AG10803 (cell line): ENCODE measurements at regions not wholly inside any gene's neighbourhood (a gene's known extent, or its start where the extent isn't known, plus 50 kb on each side); places are given as distances from the start of the nearest gene placed in this dataset.

Experiments used
- DNase-seq: peaks from one replicate; pipeline ENCODE4 v3.0.0; 2010; ENCODE audit warnings: low read depth
- H3K4me3 ChIP-seq: 2 replicates; pipeline ENCODE4 v1.5.1; 2011; ENCODE audit warnings: mild to moderate bottlenecking, low read length, control low read depth
- TF ChIP-seq, protein P1 (sequence below): conservative IDR thresholded peaks from 2 replicates; pipeline ENCODE4 v1.5.1; 2011; ENCODE audit warnings: mild to moderate bottlenecking, low read length, control low read depth, inconsistent platforms

DNA sequence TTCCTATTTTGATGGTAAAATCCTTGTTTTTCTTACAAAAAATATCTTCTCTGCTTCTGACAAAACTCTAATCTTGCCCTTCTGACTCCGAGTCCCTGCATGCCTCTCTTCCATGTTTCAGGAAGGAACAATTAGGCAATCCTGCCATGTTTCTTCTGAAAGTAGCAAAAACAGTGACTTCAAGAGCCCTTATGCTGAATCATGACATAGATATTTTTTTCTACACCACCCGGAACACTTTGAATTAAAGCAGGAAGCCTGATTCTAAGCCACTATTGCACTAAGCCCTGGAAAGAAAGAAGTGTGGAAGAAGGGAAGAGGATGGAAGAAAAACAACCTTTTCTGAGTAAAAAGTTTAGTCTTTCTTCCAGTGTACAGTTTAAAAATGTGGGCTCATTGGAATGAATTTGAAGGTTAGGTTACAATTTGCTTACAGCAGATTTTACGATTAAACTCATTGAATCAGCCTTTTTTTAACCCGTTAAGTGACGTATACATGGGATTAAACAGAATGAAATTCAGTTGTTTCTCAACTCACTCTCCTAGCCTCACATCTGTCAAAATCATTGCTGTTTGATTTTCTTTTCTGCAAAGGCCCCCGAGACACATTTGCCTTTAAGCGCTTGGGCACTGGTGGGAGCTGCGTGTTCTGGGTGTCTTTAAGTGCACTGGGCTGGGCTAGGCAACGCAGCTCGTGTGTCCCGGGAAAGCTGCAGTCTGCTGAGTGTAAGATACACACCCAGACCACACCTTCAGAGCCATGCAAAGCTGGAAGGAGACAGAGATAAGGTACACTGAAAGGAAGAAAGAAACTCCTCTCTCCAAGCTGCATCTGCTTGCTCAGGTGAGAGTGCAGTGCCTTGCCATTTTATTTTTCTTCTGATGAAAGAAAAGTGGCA is 159.4 kb upstream of the CITED2 start:
- TF ChIP-seq, protein P1, sequence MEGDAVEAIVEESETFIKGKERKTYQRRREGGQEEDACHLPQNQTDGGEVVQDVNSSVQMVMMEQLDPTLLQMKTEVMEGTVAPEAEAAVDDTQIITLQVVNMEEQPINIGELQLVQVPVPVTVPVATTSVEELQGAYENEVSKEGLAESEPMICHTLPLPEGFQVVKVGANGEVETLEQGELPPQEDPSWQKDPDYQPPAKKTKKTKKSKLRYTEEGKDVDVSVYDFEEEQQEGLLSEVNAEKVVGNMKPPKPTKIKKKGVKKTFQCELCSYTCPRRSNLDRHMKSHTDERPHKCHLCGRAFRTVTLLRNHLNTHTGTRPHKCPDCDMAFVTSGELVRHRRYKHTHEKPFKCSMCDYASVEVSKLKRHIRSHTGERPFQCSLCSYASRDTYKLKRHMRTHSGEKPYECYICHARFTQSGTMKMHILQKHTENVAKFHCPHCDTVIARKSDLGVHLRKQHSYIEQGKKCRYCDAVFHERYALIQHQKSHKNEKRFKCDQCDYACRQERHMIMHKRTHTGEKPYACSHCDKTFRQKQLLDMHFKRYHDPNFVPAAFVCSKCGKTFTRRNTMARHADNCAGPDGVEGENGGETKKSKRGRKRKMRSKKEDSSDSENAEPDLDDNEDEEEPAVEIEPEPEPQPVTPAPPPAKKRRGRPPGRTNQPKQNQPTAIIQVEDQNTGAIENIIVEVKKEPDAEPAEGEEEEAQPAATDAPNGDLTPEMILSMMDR, result no peak
- no peak overlapping the region for H3K4me3 ChIP-seq
- DNase-seq, result peak; percentile 95

DNA sequence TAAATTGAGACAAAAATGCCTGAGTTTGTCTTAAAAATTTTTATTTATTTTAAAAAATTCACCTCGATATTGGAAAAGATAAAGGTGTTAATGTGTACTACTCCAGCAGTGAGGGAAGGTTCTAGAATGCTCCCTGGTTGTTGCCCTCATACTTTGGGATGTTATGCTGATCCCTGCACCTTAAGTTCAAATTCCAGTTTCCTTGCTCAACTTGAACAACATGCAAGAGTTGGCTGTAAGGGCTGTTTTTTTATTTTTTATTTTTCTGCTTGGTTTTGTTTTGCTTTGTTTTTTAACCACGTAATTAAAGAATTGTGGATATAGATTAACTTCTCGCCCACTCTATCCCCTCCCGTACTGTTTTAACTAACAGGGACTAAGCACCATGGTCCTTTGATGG is 158.7 kb upstream of the CITED2 start:
- TF ChIP-seq, protein P1, result no peak
- DNase-seq, result peak; percentile 52
- H3K4me3 ChIP-seq, result no peak overlapping the region

- peak; percentile 44 for DNase-seq
- TF ChIP-seq, protein P1, result no peak
- H3K4me3 ChIP-seq, result no peak overlapping the region
Observed at GRCh38 chr6:139531148-139532115, 157.0 kb upstream of the CITED2 start.

GRCh38 chr6:139530561-139530960 is 156.1 kb upstream of the CITED2 start:
- no peak for DNase-seq
- no peak overlapping the region for H3K4me3 ChIP-seq
- TF ChIP-seq, protein P1, result no peak

DNA sequence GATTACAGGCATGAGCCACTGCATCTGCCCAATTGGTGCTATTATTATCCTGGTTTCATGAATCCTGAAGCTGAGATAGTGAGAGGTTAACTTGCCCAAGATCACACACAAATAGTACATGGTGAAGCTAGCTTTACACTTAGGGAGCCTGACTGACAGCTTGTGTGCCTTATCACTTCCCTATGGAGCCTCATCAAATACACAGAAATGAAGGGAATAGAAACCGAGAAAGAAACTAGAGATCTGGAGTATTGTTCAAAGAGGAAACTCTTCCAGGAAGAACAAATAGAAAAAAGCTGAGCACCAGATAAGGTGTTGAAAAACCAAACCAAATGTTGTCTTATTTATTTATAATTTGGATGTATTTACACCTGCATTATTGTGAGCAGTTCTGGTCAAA is 155.0 kb upstream of the CITED2 start:
- DNase-seq, result no peak
- H3K4me3 ChIP-seq, result no peak overlapping the region
- TF ChIP-seq, protein P1, result no peak

DNA sequence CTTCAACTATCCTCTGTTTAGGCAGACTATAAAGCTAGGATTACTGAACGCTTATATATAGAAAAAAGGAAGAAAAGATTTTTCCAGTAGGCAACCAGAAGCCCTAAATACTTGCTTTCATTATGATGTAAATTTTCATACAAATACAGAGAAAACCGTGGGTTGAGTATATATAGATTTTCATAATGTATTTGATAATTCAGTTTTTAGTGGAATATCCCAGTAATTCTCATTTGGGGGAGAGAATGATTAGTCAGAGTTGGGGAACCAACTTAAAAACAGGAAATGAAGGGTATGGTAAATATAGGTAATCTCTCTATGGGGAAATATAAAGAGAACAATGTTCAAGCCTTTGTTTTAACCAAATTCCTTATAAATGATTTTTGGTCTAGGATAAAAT is 154.0 kb upstream of the CITED2 start:
- TF ChIP-seq, protein P1, result no peak
- no peak overlapping the region for H3K4me3 ChIP-seq
- no peak for DNase-seq
